Immature natural killer cell (primary cell): ENCODE measurements at regions not wholly inside any gene's neighbourhood (a gene's known extent, or its start where the extent isn't known, plus 50 kb on each side); places are given as distances from the start of the nearest gene placed in this dataset.

ENCODE experiments used
- DNase-seq, 3 donors: peaks; one replicate each; pipeline ENCODE4 v3.0.0; 2022; ENCODE audit warnings: mixed read lengths in 1 of 3
- H3K27ac Mint-ChIP-seq, 6 donors: one replicate each; pipeline ENCODE4 v1.8.0; 2020; ENCODE audit warnings: mixed read lengths in 6 of 6, mild to moderate bottlenecking in 5 of 6, inconsistent platforms in 4 of 6, moderate library complexity in 3 of 6
- H3K27me3 Mint-ChIP-seq, 3 donors: one replicate each; pipeline ENCODE4 v1.8.0; 2020 to 2021; ENCODE audit warnings: low read depth in 3 of 3, mild to moderate bottlenecking in 3 of 3, mixed read lengths in 3 of 3, moderate library complexity in 3 of 3, inconsistent platforms in 1 of 3
- H3K36me3 Mint-ChIP-seq, 3 donors: one replicate each; pipeline ENCODE4 v1.8.0; 2020; ENCODE audit warnings: mixed read lengths in 3 of 3, inconsistent platforms in 2 of 3, mild to moderate bottlenecking in 2 of 3
- H3K4me1 Mint-ChIP-seq, 2 donors: one replicate each; pipeline ENCODE4 v1.8.0; 2020; ENCODE audit warnings: inconsistent platforms in 2 of 2, mild to moderate bottlenecking in 2 of 2, mixed read lengths in 2 of 2, moderate library complexity in 1 of 2
- H3K4me3 Mint-ChIP-seq, 5 donors: one replicate each; pipeline ENCODE4 v1.8.0; 2020; ENCODE audit warnings: mild to moderate bottlenecking in 5 of 5, mixed read lengths in 5 of 5, inconsistent platforms in 3 of 5, moderate library complexity in 3 of 5
- H3K9me3 Mint-ChIP-seq, 6 donors: one replicate each; pipeline ENCODE4 v1.8.0; 2020; ENCODE audit warnings: mild to moderate bottlenecking in 6 of 6, mixed read lengths in 6 of 6, inconsistent platforms in 4 of 6, moderate library complexity in 3 of 6

- Mint-ChIP-seq H3K27ac (no peak overlapping the region), H3K27me3 (peaks cover 0 to 2% (median 1%) of the 10 kb centered on the region in 3 donors), H3K9me3 (peaks cover 0 to 21% (median 4%) of the 10 kb centered on the region in 6 donors), H3K4me1 (no peaks in the 10 kb centered on the region), H3K4me3 (no peak overlapping the region), H3K36me3 (no peaks in the 10 kb centered on the region)
- no peak for DNase-seq
Observed at GRCh38 chr3:634511-634910, 437.9 kb downstream of the CHL1 start.

GRCh38 chr3:635393-635792 is 438.8 kb downstream of the CHL1 start:
- Mint-ChIP-seq H3K27ac (no peak overlapping the region), H3K36me3 (no peaks in the 10 kb centered on the region), H3K27me3 (peaks cover 0 to 2% (median 1%) of the 10 kb centered on the region in 3 donors), H3K9me3 (peaks cover 0 to 21% (median 5%) of the 10 kb centered on the region in 6 donors), H3K4me1 (no peaks in the 10 kb centered on the region), H3K4me3 (no peak overlapping the region)
- no peak for DNase-seq

- H3K27ac Mint-ChIP-seq = no peak overlapping the region
- H3K9me3 Mint-ChIP-seq = peaks cover 9 to 49% (median 17%) of the 10 kb centered on the region in 6 donors
- H3K27me3 Mint-ChIP-seq = peaks cover 0 to 2% (median 0%) of the 10 kb centered on the region in 3 donors
- H3K36me3 Mint-ChIP-seq = no peaks in the 10 kb centered on the region
- DNase-seq = no peak
- H3K4me1 Mint-ChIP-seq = no peaks in the 10 kb centered on the region
- H3K4me3 Mint-ChIP-seq = no peak overlapping the region
Observed at GRCh38 chr3:643376-643775, 446.8 kb downstream of the CHL1 start.

- Mint-ChIP-seq H3K4me1 (no peaks in the 10 kb centered on the region), H3K9me3 (peaks cover 1 to 44% (median 16%) of the 10 kb centered on the region in 6 donors), H3K27me3 (peaks cover 0 to 2% (median 0%) of the 10 kb centered on the region in 3 donors), H3K36me3 (no peaks in the 10 kb centered on the region), H3K4me3 (no peak overlapping the region), H3K27ac (no peak overlapping the region)
- DNase-seq = no peak
Observed at GRCh38 chr3:655824-656223, 437.0 kb upstream of the CNTN6 start.

GRCh38 chr3:661356-661755 is 431.5 kb upstream of the CNTN6 start:
- H3K4me3 Mint-ChIP-seq = no peak overlapping the region
- H3K4me1 Mint-ChIP-seq = no peaks in the 10 kb centered on the region
- peaks cover 0 to 4% (median 0%) of the 10 kb centered on the region in 3 donors for H3K36me3 Mint-ChIP-seq
- no peak for DNase-seq
- peaks cover 0 to 45% (median 11%) of the 10 kb centered on the region in 6 donors for H3K9me3 Mint-ChIP-seq
- peaks cover 0 to 4% (median 0%) of the 10 kb centered on the region in 3 donors for H3K27me3 Mint-ChIP-seq
- H3K27ac Mint-ChIP-seq = no peak overlapping the region

GRCh38 chr3:674116-674515 is 418.7 kb upstream of the CNTN6 start:
- H3K4me3 Mint-ChIP-seq = no peak overlapping the region
- no peaks in the 10 kb centered on the region for H3K4me1 Mint-ChIP-seq
- H3K9me3 Mint-ChIP-seq = peaks cover 2 to 51% (median 16%) of the 10 kb centered on the region in 6 donors
- no peaks in the 10 kb centered on the region for H3K27me3 Mint-ChIP-seq
- no peak overlapping the region for H3K27ac Mint-ChIP-seq
- no peaks in the 10 kb centered on the region for H3K36me3 Mint-ChIP-seq
- no peak for DNase-seq

- no peak overlapping the region for H3K4me3 Mint-ChIP-seq
- no peaks in the 10 kb centered on the region for H3K27me3 Mint-ChIP-seq
- H3K27ac Mint-ChIP-seq = no peak overlapping the region
- no peak for DNase-seq
- H3K9me3 Mint-ChIP-seq = peaks cover 2 to 57% (median 14%) of the 10 kb centered on the region in 6 donors
- no peaks in the 10 kb centered on the region for H3K36me3 Mint-ChIP-seq
- no peaks in the 10 kb centered on the region for H3K4me1 Mint-ChIP-seq
Observed at GRCh38 chr3:675846-676245, 417.0 kb upstream of the CNTN6 start.

- no peaks in the 10 kb centered on the region for H3K4me1 Mint-ChIP-seq
- H3K36me3 Mint-ChIP-seq = no peaks in the 10 kb centered on the region
- no peak overlapping the region for H3K27ac Mint-ChIP-seq
- peaks cover 0 to 6% (median 0%) of the 10 kb centered on the region in 3 donors for H3K27me3 Mint-ChIP-seq
- H3K4me3 Mint-ChIP-seq = no peak overlapping the region
- no peak for DNase-seq
- H3K9me3 Mint-ChIP-seq = peaks cover 0 to 51% (median 7%) of the 10 kb centered on the region in 6 donors
Observed at GRCh38 chr3:683770-684169, 409.1 kb upstream of the CNTN6 start.

- Mint-ChIP-seq H3K36me3 (peaks cover 0 to 3% (median 0%) of the 10 kb centered on the region in 3 donors), H3K27me3 (peaks cover 0 to 6% (median 0%) of the 10 kb centered on the region in 3 donors), H3K27ac (no peak overlapping the region), H3K4me3 (no peak overlapping the region), H3K9me3 (peaks cover 12 to 54% (median 21%) of the 10 kb centered on the region in 6 donors), H3K4me1 (no peaks in the 10 kb centered on the region)
- DNase-seq = no peak
Observed at GRCh38 chr3:690770-691169, 402.1 kb upstream of the CNTN6 start.

GRCh38 chr3:700514-700913 is 392.3 kb upstream of the CNTN6 start:
- no peak overlapping the region for H3K27ac Mint-ChIP-seq
- no peaks in the 10 kb centered on the region for H3K36me3 Mint-ChIP-seq
- no peak for DNase-seq
- H3K4me3 Mint-ChIP-seq = no peak overlapping the region
- H3K4me1 Mint-ChIP-seq = no peaks in the 10 kb centered on the region
- no peaks in the 10 kb centered on the region for H3K27me3 Mint-ChIP-seq
- H3K9me3 Mint-ChIP-seq = peaks cover 23 to 67% (median 47%) of the 10 kb centered on the region in 6 donors

GRCh38 chr3:707041-707440 is 385.8 kb upstream of the CNTN6 start:
- Mint-ChIP-seq H3K4me3 (no peak overlapping the region), H3K9me3 (peaks cover 11 to 64% (median 30%) of the 10 kb centered on the region in 6 donors), H3K27ac (no peak overlapping the region)

GRCh38 chr3:713006-713621 is 379.7 kb upstream of the CNTN6 start:
- H3K36me3 Mint-ChIP-seq = no peaks in the 10 kb centered on the region
- H3K9me3 Mint-ChIP-seq = peaks cover 10 to 63% (median 27%) of the 10 kb centered on the region in 6 donors
- no peaks in the 10 kb centered on the region for H3K4me1 Mint-ChIP-seq
- no peak overlapping the region for H3K4me3 Mint-ChIP-seq
- no peak for DNase-seq
- H3K27ac Mint-ChIP-seq = no peak overlapping the region
- peaks cover 0 to 2% (median 0%) of the 10 kb centered on the region in 3 donors for H3K27me3 Mint-ChIP-seq

More at GRCh38 chr3:707041-707440, 385.8 kb upstream of the CNTN6 start:
- DNase-seq = no peak
- Mint-ChIP-seq H3K36me3 (peaks cover 0 to 3% (median 0%) of the 10 kb centered on the region in 3 donors), H3K27me3 (no peaks in the 10 kb centered on the region), H3K4me1 (no peaks in the 10 kb centered on the region)

GRCh38 chr3:713947-714620 is 378.7 kb upstream of the CNTN6 start:
- Mint-ChIP-seq H3K27ac (no peak overlapping the region), H3K9me3 (peaks cover 10 to 71% (median 33%) of the 10 kb centered on the region in 6 donors), H3K27me3 (peaks cover 0 to 4% (median 0%) of the 10 kb centered on the region in 3 donors), H3K4me3 (no peak overlapping the region), H3K36me3 (no peaks in the 10 kb centered on the region), H3K4me1 (no peaks in the 10 kb centered on the region)
- DNase-seq = no peak

GRCh38 chr3:721086-721485 is 371.7 kb upstream of the CNTN6 start:
- Mint-ChIP-seq H3K4me3 (no peak overlapping the region), H3K9me3 (peaks cover 7 to 65% (median 33%) of the 10 kb centered on the region in 6 donors), H3K4me1 (no peaks in the 10 kb centered on the region), H3K27me3 (peaks cover 0 to 2% (median 0%) of the 10 kb centered on the region in 3 donors), H3K27ac (no peak overlapping the region), H3K36me3 (no peaks in the 10 kb centered on the region)
- DNase-seq = no peak
